Lung (tissue), 11 donors: ENCODE measurements at regions not wholly inside any gene's neighbourhood (a gene's known extent, or its start where the extent isn't known, plus 50 kb on each side); places are given as distances from the start of the nearest gene placed in this dataset.
A peak's percentile ranks its signal among the peaks of the same experiment; 100 is the strongest.

ENCODE experiments used
- ATAC-seq: fragments of 200-7000 bp; cut with Tn5 transposase; one replicate; pipeline ENCODE4 v1.9.1; 2020; ENCODE audit warnings: moderate number of reproducible peaks; ENCODE audit not compliant: insufficient read depth, low FRiP score
- DNase-seq, 3 donors: peaks; one replicate each; pipeline ENCODE4 v3.0.0-alpha.2; 2013 to 2017
- H3K27ac ChIP-seq, 2 donors: one replicate each; pipeline ENCODE4 v1.5.1; 2013; ENCODE audit warnings: mild to moderate bottlenecking in 2 of 2, moderate library complexity in 2 of 2, control low read depth in 1 of 2, inconsistent platforms in 1 of 2, low read depth in 1 of 2, low read length in 1 of 2
- H3K27me3 ChIP-seq, 3 donors: one replicate each; pipeline ENCODE4 v1.5.1; 2013; ENCODE audit warnings: low read length in 2 of 3; ENCODE audit not compliant: control insufficient read depth in 3 of 3, insufficient read depth in 3 of 3
- H3K36me3 ChIP-seq, 4 donors: one replicate each; pipeline ENCODE4 v1.5.1; 2013; ENCODE audit warnings: low read length in 4 of 4, mild to moderate bottlenecking in 1 of 4, moderate library complexity in 1 of 4; ENCODE audit not compliant: control insufficient read depth in 4 of 4, insufficient read depth in 4 of 4
- H3K4me1 ChIP-seq, 5 donors: one replicate each; pipeline ENCODE4 v1.5.1; 2013; ENCODE audit warnings: low read length in 5 of 5, mild to moderate bottlenecking in 2 of 5, moderate library complexity in 1 of 5; ENCODE audit not compliant: control insufficient read depth in 5 of 5, insufficient read depth in 5 of 5
- H3K4me3 ChIP-seq: one replicate; pipeline ENCODE4 v1.5.1; 2013; ENCODE audit warnings: mild to moderate bottlenecking, control low read depth, moderate library complexity
- H3K9ac ChIP-seq, 2 donors: one replicate each; pipeline ENCODE4 v1.5.1; 2013; ENCODE audit warnings: low read length in 2 of 2, control low read depth in 1 of 2; ENCODE audit not compliant: insufficient read depth in 1 of 2
- H3K9me3 ChIP-seq, 4 donors: one replicate each; pipeline ENCODE4 v1.5.1; 2013; ENCODE audit warnings: low read length in 3 of 4, mild to moderate bottlenecking in 1 of 4, moderate library complexity in 1 of 4; ENCODE audit not compliant: control insufficient read depth in 4 of 4, insufficient read depth in 3 of 4
- CTCF ChIP-seq: IDR thresholded peaks from 2 replicates; pipeline ENCODE4 v1.5.1; 2012; ENCODE audit warnings: mild to moderate bottlenecking; ENCODE audit errors: control extremely low read depth, extremely low read depth
- WGBS, 2 donors: extraction: QIAGEN DNeasy Blood & Tissue Kit; methylation state at CpG; one replicate each; pipeline ENCODE4 v1.1.7; 2013; 5-methylcytosine and 5-hydroxymethylcytosine counted together
- donor health status: control.
- donor health status: control.
- donor health status: Bipolar disorder and iron deficiency.
- donor health status: healthy.
- donor health status: DM: yes; HTN: yes; CAD: no.

- ATAC-seq (no peak), DNase-seq (no peak)
Observed at GRCh38 chr11:37858398-37858797, 1260.4 kb upstream of the RAG2 start.

GRCh38 chr11:37857726-37858125 lies 1259.7 kb upstream of the RAG2 start:
- H3K9me3 ChIP-seq, result no peaks in the 10 kb centered on the region
- H3K27ac ChIP-seq, result no peak overlapping the region
- DNase-seq (no peak), ATAC-seq (no peak)
- WGBS, 2 donors, result 91 to 93% methylated on average over 4 of the region's 4 CpGs
- no peak overlapping the region for H3K9ac ChIP-seq
- H3K36me3 ChIP-seq, result no peaks in the 10 kb centered on the region
- no peak overlapping the region for H3K4me3 ChIP-seq
- H3K4me1 ChIP-seq, result no peaks in the 10 kb centered on the region
- no peaks in the 10 kb centered on the region for H3K27me3 ChIP-seq
- TF ChIP-seq CTCF, result no peak

More at GRCh38 chr11:37858398-37858797, 1260.4 kb upstream of the RAG2 start:
- TF ChIP-seq CTCF, result no peak
- H3K36me3 ChIP-seq, result no peaks in the 10 kb centered on the region
- H3K9me3 ChIP-seq, result no peaks in the 10 kb centered on the region
- H3K27me3 ChIP-seq, result no peaks in the 10 kb centered on the region
- H3K4me3 ChIP-seq, result no peak overlapping the region
- WGBS, 2 donors, result 97% methylated on average over 1 of the region's 1 CpG
- H3K27ac ChIP-seq, result no peak overlapping the region
- H3K9ac ChIP-seq, result no peak overlapping the region
- no peaks in the 10 kb centered on the region for H3K4me1 ChIP-seq

- peaks cover 0 to 7% (median 0%) of the 10 kb centered on the region in 5 donors for H3K4me1 ChIP-seq
- DNase-seq, result peak; percentile 15 to 75 (median 67)
- TF ChIP-seq CTCF, result no peak
- H3K36me3 ChIP-seq, result no peaks in the 10 kb centered on the region
- H3K27me3 ChIP-seq, result no peaks in the 10 kb centered on the region
- ATAC-seq, result no peak
- H3K9me3 ChIP-seq, result no peaks in the 10 kb centered on the region
- H3K27ac ChIP-seq, result no peak overlapping the region
- H3K4me3 ChIP-seq, result no peak overlapping the region
- no peak overlapping the region for H3K9ac ChIP-seq
- WGBS, 2 donors, result 57 to 67% methylated on average over 1 of the region's 1 CpG
Observed at GRCh38 chr11:37849706-37850105, 1251.7 kb upstream of the RAG2 start.

GRCh38 chr11:37843603-37844002 lies 1245.6 kb upstream of the RAG2 start:
- DNase-seq (no peak), ATAC-seq (no peak)
- Histone ChIP-seq H3K4me3 (no peak overlapping the region), H3K36me3 (no peaks in the 10 kb centered on the region), H3K9ac (no peak overlapping the region), H3K27ac (no peak overlapping the region), H3K9me3 (no peaks in the 10 kb centered on the region), H3K4me1 (no peaks in the 10 kb centered on the region), H3K27me3 (no peaks in the 10 kb centered on the region)
- no peak for TF ChIP-seq CTCF
- WGBS, 2 donors, result 68 to 75% methylated on average over 2 of the region's 2 CpGs
